ENCODE measurements at regions not wholly inside any gene's neighbourhood (a gene's known extent, or its start where the extent isn't known, plus 50 kb on each side); places are given as distances from the start of the nearest gene placed in this dataset.

DNA sequence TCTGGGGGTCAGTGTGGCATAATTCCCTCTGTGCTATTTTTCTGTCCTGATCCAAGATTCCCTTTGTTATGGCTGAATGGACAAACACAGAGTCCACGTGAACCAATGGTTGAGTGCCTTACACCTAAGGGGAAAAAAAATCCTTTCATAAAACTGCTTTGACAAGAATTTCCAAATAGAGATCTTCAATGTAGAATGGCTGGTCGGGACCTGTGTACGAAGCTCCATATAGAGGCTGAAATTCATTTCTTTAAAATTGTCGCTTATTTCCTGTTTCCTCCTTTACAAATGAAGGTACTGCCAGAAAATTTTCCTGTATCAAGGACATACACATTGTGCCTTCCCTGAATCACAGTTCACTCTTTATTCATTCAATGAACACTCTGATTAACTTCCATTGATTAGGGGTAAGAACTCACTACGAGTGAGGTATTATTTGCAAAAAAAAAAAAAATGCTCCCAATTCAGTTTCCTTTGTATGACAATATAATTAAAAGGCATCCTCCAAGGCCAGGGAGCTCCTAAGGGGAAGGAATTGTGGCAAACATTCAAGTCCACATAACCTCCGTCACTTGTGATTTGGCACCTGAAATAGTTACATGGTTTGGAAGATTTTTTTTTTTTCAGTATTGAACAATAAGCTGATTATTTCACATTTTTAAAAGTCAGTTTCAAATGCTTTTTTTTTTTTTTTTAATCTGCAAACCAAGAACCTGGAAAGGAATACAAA is 293.8 kb downstream of the MEX3B start:
- Histone ChIP-seq H3K4me1 (ENCODE audit: insufficient read depth, low read length) (peaks cover 12% of the 10 kb centered on the region), H3K23me2 (ENCODE audit: insufficient read length, low read depth, low read length, poor library complexity, severe bottlenecking) (no peaks in the 10 kb centered on the region), H3K18ac (ENCODE audit: insufficient read length, low read depth, low read length) (no peak overlapping the region), H3K56ac (ENCODE audit: insufficient read length, low read depth, low read length) (no peak overlapping the region), H2AFZ (ENCODE audit: low read length) (no peak overlapping the region), H2AK5ac (ENCODE audit: insufficient read length, low read length) (no peak overlapping the region), H3K14ac (ENCODE audit: insufficient read depth, low read length) (no peak overlapping the region), H3K9me3 (ENCODE audit: control insufficient read depth, low read depth, low read length) (no peaks in the 10 kb centered on the region), H3K9ac (ENCODE audit: extremely low read depth, insufficient read length, low read length) (no peak overlapping the region), H3T11ph (ENCODE audit: low read length) (no peak overlapping the region), H4K91ac (ENCODE audit: insufficient read length, low read depth, low read length) (no peak overlapping the region), H3K27me3 (ENCODE audit: insufficient read depth, low read length) (no peaks in the 10 kb centered on the region), H2BK15ac (ENCODE audit: low read depth, low read length) (no peak overlapping the region), H3K4me2 (ENCODE audit: insufficient read depth, insufficient read length, low read length) (no peak overlapping the region), H2BK120ac (ENCODE audit: low read depth, low read length, poor library complexity, severe bottlenecking) (no peak overlapping the region), H3K79me2 (ENCODE audit: insufficient read depth, low read length) (no peaks in the 10 kb centered on the region), H4K8ac (replicated peaks; ENCODE audit: insufficient read length, low read depth, low read length) (no peak overlapping the region), H4K20me1 (ENCODE audit: control insufficient read depth, insufficient read depth, insufficient read length) (no peaks in the 10 kb centered on the region), H4K5ac (ENCODE audit: insufficient read length, low read depth, low read length) (no peak overlapping the region), H3K23ac (ENCODE audit: insufficient read length, low read depth, low read length) (no peak overlapping the region), H3K27ac (ENCODE audit: insufficient read length, low read depth, low read length) (no peak overlapping the region), H2BK12ac (ENCODE audit: insufficient read length, low read depth, low read length) (no peak overlapping the region), H3K4ac (ENCODE audit: low read depth, low read length) (no peak overlapping the region), H3K79me1 (ENCODE audit: insufficient read depth, low read depth, low read length, poor library complexity, severe bottlenecking) (no peaks in the 10 kb centered on the region), H2BK20ac (ENCODE audit: low read depth, low read length, poor library complexity, severe bottlenecking) (no peak overlapping the region), H2BK5ac (ENCODE audit: insufficient read length, low read length) (no peak overlapping the region)
- TF ChIP-seq CTCF (conservative IDR thresholded peaks at IDR 0.05), result no peak
- DNase-seq, result no peak
- no peak overlapping the region for H3K4me3 Mint-ChIP-seq
- no peaks in the 10 kb centered on the region; a peak in 1 of 5 replicates for H3K9me3 Mint-ChIP-seq
- no peaks in the 10 kb centered on the region for H3K27me3 Mint-ChIP-seq (ENCODE audit: low read depth)
- peaks cover 0 to 2% (median 0%) of the 10 kb centered on the region in 3 experiments; a peak in 1 of 7 replicates for H3K36me3 Mint-ChIP-seq (ENCODE audit: insufficient read depth in 1 of 3, low read depth in 3 of 3)
- no CpG with 5 or more reads among the region's 6 CpGs for WGBS (ENCODE audit: extremely low coverage, insufficient read length, low lambda C conversion rate)
- H3K27ac Mint-ChIP-seq, result peak overlapping the region in 1 of 3 experiments; percentile 40; a peak in 1 of 7 replicates
- H3K4me1 Mint-ChIP-seq, result peaks cover 37 to 39% of the 10 kb centered on the region in 2 experiments

All from H9 (cell line).